ENCODE measurements at regions not wholly inside any gene's neighbourhood (a gene's known extent, or its start where the extent isn't known, plus 50 kb on each side); places are given as distances from the start of the nearest gene placed in this dataset.
"Not testable (repeated sequence)": the region's sequence is repeated elsewhere in the genome, so short reads cannot be mapped to it uniquely, and the experiment has no call there.

DNA sequence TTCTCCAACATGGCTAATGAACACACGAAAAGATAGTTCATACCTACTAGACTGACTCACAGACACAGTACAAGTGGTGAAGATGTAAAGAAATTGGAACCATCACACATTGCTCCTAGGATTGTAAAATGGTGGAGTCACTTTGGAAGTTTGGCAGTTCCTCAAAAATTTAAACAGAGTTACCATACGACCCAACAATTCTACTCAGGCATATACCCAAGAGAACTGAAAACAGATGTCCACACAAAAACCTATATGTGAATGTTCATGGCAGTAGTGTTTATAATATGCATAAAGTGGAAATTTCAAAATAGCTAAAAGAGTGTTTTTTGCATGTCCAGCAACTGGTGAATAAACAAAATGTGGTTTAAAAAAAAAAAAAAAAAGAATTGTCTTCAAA, 332.6 kb downstream of the PLPP3 start:
- not testable (repeated sequence) for TF ChIP-seq POLR2AphosphoS5 (IDR thresholded peaks at IDR 0.05; ENCODE audit: borderline replicate concordance, low read depth, low read length); EZH2 (IDR thresholded peaks at IDR 0.05); FOXP2 (optimal IDR thresholded peaks at IDR 0.05; ENCODE audit: control extremely low read depth, extremely low read length, insufficient read depth)
